Activated B cell treated with CpG ODN at 0.5 μM for 24 hours (primary cell): ENCODE measurements at regions not wholly inside any gene's neighbourhood (a gene's known extent, or its start where the extent isn't known, plus 50 kb on each side); places are given as distances from the start of the nearest gene placed in this dataset.

Experiments used
- ATAC-seq: fragments of 200-7000 bp; cut with Tn5 transposase; one replicate; pipeline ENCODE4 v1.10.0; 2021; ENCODE audit warnings: low read depth, mild to moderate bottlenecking, moderate library complexity
- CTCF ChIA-PET: fragments of 350-600 bp; sonication (Branson Sonifier 250); formaldehyde crosslinking; loops from one replicate; lab custom pipeline; 2021; ENCODE audit warnings: antibody characterized with exemption; lab: Charles Lee
- POLR2A ChIA-PET: fragments of 350-600 bp; sonication (Branson Sonifier 250); formaldehyde crosslinking; loops from one replicate; lab custom pipeline; 2021; ENCODE audit warnings: antibody characterized with exemption; lab: Charles Lee
- DNase-seq: peaks from one replicate; pipeline ENCODE4 v3.0.0; 2022
- H3K27ac Mint-ChIP-seq: one replicate; pipeline ENCODE4 v1.8.0; 2020; ENCODE audit warnings: mixed read lengths
- H3K27me3 Mint-ChIP-seq: one replicate; pipeline ENCODE4 v1.8.0; 2021; ENCODE audit warnings: mixed read lengths
- H3K36me3 Mint-ChIP-seq: one replicate; pipeline ENCODE4 v1.8.0; 2021; ENCODE audit warnings: low read depth, mixed read lengths
- H3K4me1 Mint-ChIP-seq: one replicate; pipeline ENCODE4 v1.8.0; 2021; ENCODE audit warnings: mixed read lengths
- H3K4me3 Mint-ChIP-seq: one replicate; pipeline ENCODE4 v1.8.0; 2020; ENCODE audit warnings: mild to moderate bottlenecking, mixed read lengths
- H3K9me3 Mint-ChIP-seq: one replicate; pipeline ENCODE4 v1.8.0; 2020; ENCODE audit warnings: mixed read lengths
- CTCF ChIP-seq: fragments of 200-600 bp; IDR thresholded peaks from one replicate; pipeline ENCODE4 v1.8.0; 2022; ENCODE audit warnings: antibody characterized with exemption, mild to moderate bottlenecking
- intact Hi-C: fragments of 100-400 bp; cut with micrococcal nuclease; formaldehyde crosslinking; loops from one replicate; pipeline ENCODE4 v1.15.1; 2024

DNA sequence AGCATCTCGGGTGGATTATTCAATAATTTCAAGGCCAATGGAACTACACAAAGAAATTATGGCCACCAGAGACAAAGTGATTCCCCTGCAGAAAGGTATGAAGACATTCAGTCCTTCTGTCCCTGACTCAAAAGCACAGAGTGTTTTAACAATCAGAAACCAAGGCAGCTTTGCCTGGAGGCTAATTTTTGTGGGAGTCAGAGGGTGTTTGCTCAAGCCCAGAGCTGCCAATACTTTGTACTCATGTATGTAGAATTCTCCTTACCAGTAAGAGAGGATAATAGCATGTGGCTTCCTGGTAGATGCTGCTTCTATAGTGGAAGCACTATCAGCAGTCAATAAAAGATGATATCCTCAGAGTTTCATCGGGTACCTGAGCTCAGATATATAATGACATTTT lies 178.4 kb downstream of the KCNE4 start:
- no peak overlapping the region for H3K27ac Mint-ChIP-seq
- DNase-seq (no peak), ATAC-seq (no peak)
- no peaks in the 10 kb centered on the region for H3K36me3 Mint-ChIP-seq
- no peaks in the 10 kb centered on the region for H3K4me1 Mint-ChIP-seq
- H3K4me3 Mint-ChIP-seq, result no peak overlapping the region
- intact Hi-C loops, result no loop called here
- TF ChIP-seq CTCF, result no peak
- ChIA-PET POLR2A (no interaction called here), CTCF (no interaction called here)
- no peaks in the 10 kb centered on the region for H3K9me3 Mint-ChIP-seq
- H3K27me3 Mint-ChIP-seq, result no peaks in the 10 kb centered on the region

DNA sequence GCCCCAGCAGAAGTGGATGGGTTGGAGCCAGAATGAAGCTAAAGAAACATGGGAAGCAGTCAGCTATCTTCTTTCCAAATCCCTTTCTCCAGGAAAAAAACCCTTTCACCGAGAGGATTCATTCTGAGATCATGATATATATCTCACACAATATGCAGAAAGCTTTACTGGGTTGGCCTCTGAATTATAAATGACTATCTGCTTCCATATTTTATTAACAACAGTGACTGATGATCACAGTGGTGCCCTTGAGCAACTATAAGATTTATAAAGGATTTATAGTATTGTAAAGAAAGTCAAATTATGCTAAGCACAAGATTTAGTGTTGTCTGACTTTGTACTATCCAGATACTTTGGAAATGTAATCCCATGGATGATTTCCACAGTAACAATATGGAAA lies 180.3 kb downstream of the KCNE4 start:
- Mint-ChIP-seq H3K27ac (no peak overlapping the region), H3K4me3 (no peak overlapping the region), H3K27me3 (no peaks in the 10 kb centered on the region), H3K36me3 (no peaks in the 10 kb centered on the region), H3K4me1 (no peaks in the 10 kb centered on the region), H3K9me3 (no peaks in the 10 kb centered on the region)
- CTCF ChIA-PET, result no interaction called here
- no peak for TF ChIP-seq CTCF
- DNase-seq (no peak), ATAC-seq (no peak)
- intact Hi-C loops, result no loop called here
- POLR2A ChIA-PET, result no interaction called here

DNA sequence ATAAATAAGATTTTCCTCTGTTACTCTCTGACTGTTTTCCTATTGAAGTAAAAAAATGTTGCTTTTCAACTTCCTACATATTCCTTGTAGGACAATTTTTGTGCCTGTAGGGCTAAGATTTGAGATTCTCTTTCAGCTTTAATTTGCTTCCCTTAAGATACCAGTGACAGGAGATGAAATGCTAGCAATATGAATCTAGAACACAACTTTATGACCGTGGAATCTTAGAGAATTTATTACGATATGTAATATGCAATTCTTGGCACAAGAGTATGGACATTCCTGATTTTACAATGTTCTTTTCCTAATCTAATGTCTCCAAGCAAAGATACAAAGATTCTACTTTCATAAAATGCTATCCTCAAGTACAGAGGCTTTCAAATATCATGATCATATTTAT lies 180.9 kb downstream of the KCNE4 start:
- Mint-ChIP-seq H3K36me3 (no peaks in the 10 kb centered on the region), H3K4me3 (no peak overlapping the region), H3K9me3 (no peaks in the 10 kb centered on the region), H3K27ac (no peak overlapping the region), H3K27me3 (no peaks in the 10 kb centered on the region), H3K4me1 (no peaks in the 10 kb centered on the region)
- ATAC-seq (no peak), DNase-seq (no peak)
- CTCF ChIA-PET, result no interaction called here
- POLR2A ChIA-PET, result no interaction called here
- no peak for TF ChIP-seq CTCF
- intact Hi-C loops, result no loop called here

- H3K27me3 Mint-ChIP-seq, result no peaks in the 10 kb centered on the region
- ChIA-PET POLR2A (no interaction called here), CTCF (no interaction called here)
- no peak overlapping the region for H3K4me3 Mint-ChIP-seq
- H3K9me3 Mint-ChIP-seq, result no peaks in the 10 kb centered on the region
- H3K36me3 Mint-ChIP-seq, result no peaks in the 10 kb centered on the region
- no peak for DNase-seq
- ATAC-seq, result no peak
- TF ChIP-seq CTCF, result no peak
- H3K4me1 Mint-ChIP-seq, result no peaks in the 10 kb centered on the region
- intact Hi-C loops, result no loop called here
- H3K27ac Mint-ChIP-seq, result no peak overlapping the region
Measured at GRCh38 chr2:223235986-223236385, 184.0 kb downstream of the KCNE4 start.

GRCh38 chr2:223238301-223238700 lies 186.3 kb downstream of the KCNE4 start:
- Mint-ChIP-seq H3K4me3 (no peak overlapping the region), H3K4me1 (no peaks in the 10 kb centered on the region), H3K36me3 (no peaks in the 10 kb centered on the region), H3K27ac (no peak overlapping the region), H3K9me3 (no peaks in the 10 kb centered on the region), H3K27me3 (no peaks in the 10 kb centered on the region)
- CTCF ChIA-PET, result no interaction called here
- POLR2A ChIA-PET, result no interaction called here
- DNase-seq (no peak), ATAC-seq (no peak)
- no peak for TF ChIP-seq CTCF
- intact Hi-C loops, result no loop called here
